SK-N-SH (cell line): ENCODE measurements at regions not wholly inside any gene's neighbourhood (a gene's known extent, or its start where the extent isn't known, plus 50 kb on each side); places are given as distances from the start of the nearest gene placed in this dataset.

ENCODE experiments used
- CTCF ChIA-PET: fragments of 300-600, 350-600 bp; formaldehyde crosslinking; extraction: SDS; loops from one replicate; lab custom pipeline; 2021; lab: Yijun Ruan, JAX
- POLR2A ChIA-PET: fragments of 350-600 bp; sonication (Branson Sonifier 250); formaldehyde crosslinking; extraction: SDS; loops from one replicate; lab custom pipeline; 2020; ENCODE audit warnings: antibody characterized with exemption, inconsistent platforms; lab: Yijun Ruan, JAX
- DNase-seq: peaks from one replicate; pipeline ENCODE4 v3.0.0; 2012
- H2AFZ ChIP-seq: fragments of 200-600 bp; sonication (generic); 2 replicates; pipeline ENCODE4 v1.8.1; 2016; ENCODE audit warnings: antibody characterized with exemption, mild to moderate bottlenecking, low read depth
- H3F3A ChIP-seq: fragments of 200-600 bp; sonication (generic); replicated peaks from 2 replicates; pipeline ENCODE3; 2016; ENCODE audit warnings: antibody characterized with exemption, mild to moderate bottlenecking; ENCODE audit not compliant: insufficient read depth
- H3K27ac ChIP-seq, 2 experiments: fragments of 200-500 bp in 1 of 2; fragments of 200-600 bp in 1 of 2; sonication (Bioruptor generic) in 1 of 2; sonication (generic), shearing (Covaris generic) in 1 of 2; 2 replicates each; pipeline versions ENCODE4 v1.5.1 to v1.6.1; 2014 to 2016; ENCODE audit warnings: low read depth in 2 of 2, inconsistent platforms in 1 of 2, low read length in 1 of 2, mild to moderate bottlenecking in 1 of 2, mixed read lengths in 1 of 2
- H3K27me3 ChIP-seq: fragments of 200-600 bp; sonication (generic), shearing (Covaris generic); 2 replicates; pipeline ENCODE4 v1.6.1; 2016; ENCODE audit warnings: mixed run types; ENCODE audit not compliant: insufficient read depth
- H3K36me3 ChIP-seq, 2 experiments: fragments of 200-500 bp in 1 of 2; fragments of 200-600 bp in 1 of 2; sonication (Bioruptor generic) in 1 of 2; sonication (generic) in 1 of 2; replicated peaks in 1 of 2; 2 replicates each; pipeline versions ENCODE3 to v1.5.1; 2014 to 2016; ENCODE audit warnings: low read length in 1 of 2, mild to moderate bottlenecking in 1 of 2; ENCODE audit not compliant: insufficient read depth in 2 of 2, control insufficient read depth in 1 of 2
- H3K4me1 ChIP-seq, 2 experiments: fragments of 200-500 bp in 1 of 2; fragments of 200-600 bp in 1 of 2; sonication (Bioruptor generic) in 1 of 2; sonication (generic), shearing (Covaris generic) in 1 of 2; 2 replicates each; pipeline versions ENCODE4 v1.5.1 to v1.6.1; 2014 to 2016; ENCODE audit warnings: low read depth in 1 of 2, low read length in 1 of 2, mixed run types in 1 of 2; ENCODE audit not compliant: insufficient read depth in 2 of 2, control insufficient read depth in 1 of 2
- H3K4me2 ChIP-seq: fragments of 200-600 bp; sonication (generic), shearing (Covaris generic); 2 replicates; pipeline ENCODE4 v1.6.1; 2017; ENCODE audit warnings: mixed run types
- H3K4me3 ChIP-seq, 2 experiments: fragments of 200-500 bp in 1 of 2; fragments of 200-600 bp in 1 of 2; sonication (Bioruptor generic) in 1 of 2; sonication (generic), shearing (Covaris generic) in 1 of 2; 2 replicates each; pipeline versions ENCODE4 v1.5.1 to v1.8.1; 2014 to 2016; ENCODE audit warnings: low read depth in 2 of 2, inconsistent platforms in 1 of 2, low read length in 1 of 2, mild to moderate bottlenecking in 1 of 2, mixed read lengths in 1 of 2, moderate library complexity in 1 of 2
- H3K79me2 ChIP-seq: fragments of 200-600 bp; sonication (generic); 2 replicates; pipeline ENCODE4 v1.8.1; 2017; ENCODE audit warnings: mild to moderate bottlenecking; ENCODE audit not compliant: insufficient read depth
- H3K9ac ChIP-seq: fragments of 200-600 bp; sonication (generic); 2 replicates; pipeline ENCODE4 v1.6.1; 2017; ENCODE audit warnings: mixed run types
- H3K9me2 ChIP-seq: fragments of 200-600 bp; sonication (generic); 2 replicates; pipeline ENCODE4 v1.6.1; 2017; ENCODE audit warnings: mixed run types
- H3K9me3 ChIP-seq: fragments of 200-600 bp; sonication (generic); 2 replicates; pipeline ENCODE4 v1.6.1; 2017; ENCODE audit warnings: mixed run types, mild to moderate bottlenecking, moderate library complexity
- H4K20me1 ChIP-seq: fragments of 200-600 bp; sonication (generic); 2 replicates; pipeline ENCODE4 v1.6.1; 2017; ENCODE audit warnings: mild to moderate bottlenecking, mixed run types; ENCODE audit not compliant: insufficient read depth
- CHD2 ChIP-seq: fragments of 150-350 bp; IDR thresholded peaks from 2 replicates; pipeline ENCODE4 v1.6.1; 2018; ENCODE audit warnings: low read length; ENCODE audit not compliant: partially characterized antibody
- CTCF ChIP-seq: fragments of 200-600 bp; sonication (generic); IDR thresholded peaks from 2 replicates; pipeline ENCODE4 v1.6.1; 2017; ENCODE audit warnings: antibody characterized with exemption, mild to moderate bottlenecking, moderate library complexity
- EP300 ChIP-seq, 2 experiments: IDR thresholded peaks; 2 replicates each; pipeline versions ENCODE4 v1.4.0 to v1.6.1; 2012; ENCODE audit warnings: borderline replicate concordance in 1 of 2, low read depth in 1 of 2, low read length in 1 of 2
- FOSL2 ChIP-seq: IDR thresholded peaks from 2 replicates; pipeline ENCODE4 v1.4.0; 2012; ENCODE audit warnings: low read depth, mild to moderate bottlenecking, moderate library complexity, borderline replicate concordance
- FOXJ3 ChIP-seq: sonication (generic); formaldehyde crosslinking; IDR thresholded peaks from 2 replicates; pipeline ENCODE4 v1.5.1; 2020; ENCODE audit warnings: mild to moderate bottlenecking, missing genetic modification reagents
- GABPA ChIP-seq: IDR thresholded peaks from 2 replicates; pipeline ENCODE4 v1.4.0; 2012; ENCODE audit warnings: low read depth, mild to moderate bottlenecking
- GATA2 ChIP-seq: sonication (generic); formaldehyde crosslinking; IDR thresholded peaks from 2 replicates; pipeline ENCODE4 v1.5.0; 2020; ENCODE audit warnings: mild to moderate bottlenecking, missing genetic modification reagents
- JUND ChIP-seq: IDR thresholded peaks from 2 replicates; pipeline ENCODE4 v1.4.0; 2012
- MAX ChIP-seq: IDR thresholded peaks from 2 replicates; pipeline ENCODE4 v1.4.0; 2012; ENCODE audit warnings: low read depth
- MEF2A ChIP-seq: IDR thresholded peaks from 2 replicates; pipeline ENCODE4 v1.4.0; 2012; ENCODE audit warnings: low read depth, borderline replicate concordance
- PBX3 ChIP-seq: IDR thresholded peaks from 2 replicates; pipeline ENCODE4; 2012
- RCOR1 ChIP-seq: fragments of 150-350 bp; IDR thresholded peaks from 2 replicates; pipeline ENCODE4 v1.6.1; 2017; ENCODE audit warnings: antibody characterized with exemption, low read length
- RFX5 ChIP-seq: IDR thresholded peaks from 2 replicates; pipeline ENCODE4 v1.6.1; 2012; ENCODE audit warnings: mild to moderate bottlenecking, improper control_type of control experiment, low read length
- RXRA ChIP-seq: IDR thresholded peaks from 2 replicates; pipeline ENCODE4 v1.4.0; 2012; ENCODE audit warnings: low read depth, mild to moderate bottlenecking, borderline replicate concordance
- SIN3A ChIP-seq: IDR thresholded peaks from 2 replicates; pipeline ENCODE4 v1.6.1; 2012; ENCODE audit warnings: low read depth, mild to moderate bottlenecking, low read length, moderate library complexity, borderline replicate concordance
- SMC3 ChIP-seq: IDR thresholded peaks from 2 replicates; pipeline ENCODE4 v1.6.1; 2012; ENCODE audit warnings: low read depth, low read length, improper control_type of control experiment
- TAF1 ChIP-seq: IDR thresholded peaks from 2 replicates; pipeline ENCODE4 v1.6.1; 2012; ENCODE audit warnings: low read depth, mild to moderate bottlenecking, low read length, moderate library complexity, borderline replicate concordance
- TEAD4 ChIP-seq: IDR thresholded peaks from 2 replicates; pipeline ENCODE4 v1.4.0; 2012; ENCODE audit warnings: mild to moderate bottlenecking, borderline replicate concordance; ENCODE audit not compliant: insufficient read depth
- WGBS: methylation state at CpG from one replicate; pipeline ENCODE4 v1.1.6; 2017; ENCODE audit warnings: low lambda C conversion rate; 5-methylcytosine and 5-hydroxymethylcytosine counted together

- peaks cover 7% of the 10 kb centered on the region for H3F3A ChIP-seq
- 69% methylated on average over 4 of the region's 4 CpGs for WGBS
- no peaks in the 10 kb centered on the region for H3K79me2 ChIP-seq
- H3K9me2 ChIP-seq, result no peaks in the 10 kb centered on the region
- ChIA-PET POLR2A (no interaction called here), CTCF (interaction anchor here (0.8 to 4.9 kb wide), 2 partner anchors 15 to 275 kb away, joined by 3 to 24 read pairs; no protein-coding TSS in a partner anchor)
- H3K27ac ChIP-seq, result peak overlapping the region in 1 of 2 experiments; percentile 79; a peak in 2 of 4 replicates
- no peak for DNase-seq
- H3K4me1 ChIP-seq, result peaks cover 0 to 13% of the 10 kb centered on the region in 2 experiments; a peak in 3 of 4 replicates
- H4K20me1 ChIP-seq, result no peaks in the 10 kb centered on the region
- no peak overlapping the region; the same call in 1 of the 2 replicates for H3K4me2 ChIP-seq
- TF ChIP-seq RFX5 (no peak), MAX (no peak), FOSL2 (0 out of 2 replicates have a peak, but pooled peaks have one; percentile 11), CHD2 (no peak), JUND (peak; percentile 19; the same call in 1 of the 2 replicates)
- H3K9me3 ChIP-seq, result no peaks in the 10 kb centered on the region
- no peak overlapping the region for H3K4me3 ChIP-seq
- 0 out of 2 replicates have a peak overlapping the region, but pooled peaks have one; percentile 17 for H2AFZ ChIP-seq
- H3K9ac ChIP-seq, result 0 out of 2 replicates have a peak overlapping the region, but pooled peaks have one; percentile 10
- H3K27me3 ChIP-seq, result no peaks in the 10 kb centered on the region
- no peaks in the 10 kb centered on the region for H3K36me3 ChIP-seq
Measured at GRCh38 chr2:224268441-224268840, 133.5 kb downstream of the FAM124B start.

- POLR2A ChIA-PET, result no interaction called here
- no peak for DNase-seq
- Histone ChIP-seq H3K4me1 (peaks cover 0 to 28% of the 10 kb centered on the region in 2 experiments), H3K9me2 (no peaks in the 10 kb centered on the region), H3K9me3 (no peaks in the 10 kb centered on the region), H3K9ac (no peak overlapping the region), H3K27me3 (no peaks in the 10 kb centered on the region), H3F3A (peaks cover 19% of the 10 kb centered on the region), H2AFZ (no peak overlapping the region), H3K36me3 (no peaks in the 10 kb centered on the region)
- CTCF ChIA-PET, result interaction anchor here (4.2 kb wide), 1 partner anchor 19 kb away, joined by 16 read pairs; no protein-coding TSS in a partner anchor
- WGBS, result 70% methylated on average over 4 of the region's 4 CpGs
- TF ChIP-seq RXRA, result no peak
- no peak for TF ChIP-seq FOXJ3 (CRISPR knock-in tag)
- TF ChIP-seq PBX3, result no peak
- no peak for TF ChIP-seq GATA2
- TF ChIP-seq CTCF, result no peak
- TF ChIP-seq CHD2, result no peak
- no peak for TF ChIP-seq TAF1
- no peak for TF ChIP-seq GABPA
- no peak for TF ChIP-seq FOSL2
- no peak for TF ChIP-seq SIN3A
- no peak for TF ChIP-seq MEF2A
- TF ChIP-seq RFX5, result no peak
- no peak for TF ChIP-seq TEAD4
- TF ChIP-seq EP300 (IDR thresholded peaks at IDR 0.05; ENCODE audit: borderline replicate concordance in 1 of 2, low read depth in 1 of 2, low read length in 1 of 2), result no peak
- no peak for TF ChIP-seq SMC3
- no peak for TF ChIP-seq RCOR1
- TF ChIP-seq, all 33 proteins: peak for 0
- no peaks in the 10 kb centered on the region for H4K20me1 ChIP-seq
- no peak overlapping the region for H3K4me3 ChIP-seq
- H3K79me2 ChIP-seq, result no peaks in the 10 kb centered on the region
- H3K4me2 ChIP-seq, result no peak overlapping the region
- peak overlapping the region; percentile 39 to 62; a peak in 2 of 4 replicates for H3K27ac ChIP-seq
Measured at GRCh38 chr2:224264259-224264658, 137.6 kb downstream of the FAM124B start.
